ENCODE measurements at regions not wholly inside any gene's neighbourhood (a gene's known extent, or its start where the extent isn't known, plus 50 kb on each side); places are given as distances from the start of the nearest gene placed in this dataset.

GRCh38 chr10:81603106-81603620 lies 271.8 kb upstream of the NRG3 start:
- TF ChIP-seq CTCF (IDR thresholded peaks at IDR 0.05; ENCODE audit: poor library complexity) (no peak), EZH2phosphoT487 (IDR thresholded peaks at IDR 0.05; ENCODE audit: low read depth, severe bottlenecking, unreplicated experiment) (no peak)
